CD4-positive, alpha-beta T cell (primary cell): ENCODE measurements at regions not wholly inside any gene's neighbourhood (a gene's known extent, or its start where the extent isn't known, plus 50 kb on each side); places are given as distances from the start of the nearest gene placed in this dataset.

ENCODE experiments used
- ATAC-seq: fragments of 200-7000 bp; cut with Tn5 transposase; one replicate; pipeline ENCODE4 v1.10.0; 2022; ENCODE audit warnings: mild to moderate bottlenecking; ENCODE audit not compliant: poor library complexity
- CTCF ChIA-PET: fragments of 350-600 bp; sonication (Branson Sonifier 250); formaldehyde crosslinking; loops from one replicate; lab custom pipeline; 2021; ENCODE audit warnings: antibody characterized with exemption, inconsistent platforms; lab: Charles Lee
- POLR2A ChIA-PET: fragments of 350-600 bp; sonication (Branson Sonifier 250); formaldehyde crosslinking; loops from one replicate; lab custom pipeline; 2021; ENCODE audit warnings: antibody characterized with exemption, inconsistent platforms; lab: Charles Lee
- DNase-seq, 14 experiments: peaks; one replicate each; pipeline ENCODE4 v3.0.0-alpha.2; 2013 to 2020; ENCODE audit warnings: mixed read lengths in 2 of 14
- H3K27ac ChIP-seq, 2 donors: one replicate each; pipeline versions ENCODE4 v1.5.1 to v1.7.0; 2013; ENCODE audit warnings: low read length in 2 of 2, low read depth in 1 of 2, mild to moderate bottlenecking in 1 of 2
- H3K27me3 ChIP-seq, 2 experiments: 1 replicate in 1 of 2; 2 replicates in 1 of 2; pipeline versions ENCODE4 v1.6.1 to v1.7.0; 2013; ENCODE audit warnings: low read length in 2 of 2, control low read depth in 1 of 2, mild to moderate bottlenecking in 1 of 2, moderate library complexity in 1 of 2; ENCODE audit not compliant: insufficient read depth in 2 of 2, control insufficient read depth in 1 of 2
- H3K36me3 ChIP-seq: one replicate; pipeline ENCODE4 v1.6.1; 2013; ENCODE audit warnings: low read length, control low read depth; ENCODE audit not compliant: insufficient read depth
- H3K4me1 ChIP-seq: one replicate; pipeline ENCODE4 v1.6.1; 2013; ENCODE audit warnings: low read length, control low read depth; ENCODE audit not compliant: insufficient read depth
- H3K4me3 ChIP-seq: one replicate; pipeline ENCODE4 v1.5.1; 2013; ENCODE audit warnings: mild to moderate bottlenecking, low read length, moderate library complexity
- H3K9me3 ChIP-seq, 2 experiments: 1 replicate in 1 of 2; 2 replicates in 1 of 2; pipeline versions ENCODE4 v1.6.1 to v1.7.0; 2013; ENCODE audit warnings: low read length in 2 of 2, mild to moderate bottlenecking in 2 of 2, control low read depth in 1 of 2, moderate library complexity in 1 of 2; ENCODE audit not compliant: control insufficient read depth in 1 of 2, insufficient read depth in 1 of 2
- H3K27ac Mint-ChIP-seq: one replicate; pipeline ENCODE4 v1.8.0; 2020; ENCODE audit warnings: mixed read lengths
- H3K27me3 Mint-ChIP-seq: one replicate; pipeline ENCODE4 v1.8.0; 2021; ENCODE audit warnings: mixed read lengths
- H3K36me3 Mint-ChIP-seq: one replicate; pipeline ENCODE4 v1.8.0; 2021; ENCODE audit warnings: low read depth, mixed read lengths
- H3K4me1 Mint-ChIP-seq: one replicate; pipeline ENCODE4 v1.8.0; 2021; ENCODE audit warnings: low read depth, mixed read lengths
- H3K4me3 Mint-ChIP-seq: one replicate; pipeline ENCODE4 v1.8.0; 2020; ENCODE audit warnings: mild to moderate bottlenecking, mixed read lengths
- H3K9me3 Mint-ChIP-seq: one replicate; pipeline ENCODE4 v1.8.0; 2020; ENCODE audit warnings: mixed read lengths
- CTCF ChIP-seq: fragments of 200-600 bp; IDR thresholded peaks from one replicate; pipeline ENCODE4 v1.8.0; 2022; ENCODE audit warnings: antibody characterized with exemption, mild to moderate bottlenecking
- intact Hi-C, 2 experiments: fragments of 100-400 bp; cut with DNase I in 1 of 2; cut with micrococcal nuclease in 1 of 2; formaldehyde crosslinking; loops; one replicate each; pipeline versions ENCODE4 v1.15.1 to v1.9.0; 2023 to 2025; cut with DNase I, micrococcal nuclease

GRCh38 chr12:104896710-104897109 lies 61.4 kb downstream of the SLC41A2 start:
- Mint-ChIP-seq H3K27me3 (no peaks in the 10 kb centered on the region), H3K4me3 (no peak overlapping the region), H3K36me3 (no peaks in the 10 kb centered on the region), H3K4me1 (no peaks in the 10 kb centered on the region), H3K9me3 (peaks cover 6% of the 10 kb centered on the region), H3K27ac (no peak overlapping the region)
- DNase-seq (no peak), ATAC-seq (no peak)
- H3K9me3 ChIP-seq, result peaks cover 0 to 3% of the 10 kb centered on the region in 2 experiments
- intact Hi-C loops, result no loop called here
- no peaks in the 10 kb centered on the region for H3K27me3 ChIP-seq
- ChIA-PET POLR2A (no interaction called here), CTCF (no interaction called here)
- no peaks in the 10 kb centered on the region for H3K36me3 ChIP-seq
- no peak overlapping the region for H3K4me3 ChIP-seq
- H3K27ac ChIP-seq, result no peak overlapping the region
- H3K4me1 ChIP-seq, result no peaks in the 10 kb centered on the region
- TF ChIP-seq CTCF, result no peak

- Mint-ChIP-seq H3K27ac (no peak overlapping the region), H3K4me1 (no peaks in the 10 kb centered on the region), H3K36me3 (no peaks in the 10 kb centered on the region), H3K4me3 (no peak overlapping the region), H3K9me3 (peaks cover 6% of the 10 kb centered on the region), H3K27me3 (no peaks in the 10 kb centered on the region)
- no peak overlapping the region for H3K27ac ChIP-seq
- intact Hi-C loops, result no loop called here
- H3K36me3 ChIP-seq, result no peaks in the 10 kb centered on the region
- H3K27me3 ChIP-seq, result no peaks in the 10 kb centered on the region
- H3K4me1 ChIP-seq, result no peaks in the 10 kb centered on the region
- POLR2A ChIA-PET, result no interaction called here
- ATAC-seq (no peak), DNase-seq (no peak)
- TF ChIP-seq CTCF, result no peak
- H3K9me3 ChIP-seq, result peaks cover 0 to 3% of the 10 kb centered on the region in 2 experiments
- CTCF ChIA-PET, result no interaction called here
- H3K4me3 ChIP-seq, result no peak overlapping the region
Observed at GRCh38 chr12:104896146-104896545, 61.9 kb downstream of the SLC41A2 start.

- H3K27ac ChIP-seq, result no peak overlapping the region
- POLR2A ChIA-PET, result no interaction called here
- no peaks in the 10 kb centered on the region for H3K27me3 Mint-ChIP-seq
- H3K9me3 ChIP-seq, result peaks cover 0 to 3% of the 10 kb centered on the region in 2 experiments
- no peak overlapping the region for H3K4me3 Mint-ChIP-seq
- H3K27ac Mint-ChIP-seq, result no peak overlapping the region
- CTCF ChIA-PET, result no interaction called here
- TF ChIP-seq CTCF, result no peak
- H3K4me3 ChIP-seq, result no peak overlapping the region
- H3K36me3 ChIP-seq, result no peaks in the 10 kb centered on the region
- DNase-seq (no peak), ATAC-seq (no peak)
- H3K9me3 Mint-ChIP-seq, result peaks cover 6% of the 10 kb centered on the region
- no peaks in the 10 kb centered on the region for H3K4me1 Mint-ChIP-seq
- H3K36me3 Mint-ChIP-seq, result no peaks in the 10 kb centered on the region
- no peaks in the 10 kb centered on the region for H3K4me1 ChIP-seq
- no peaks in the 10 kb centered on the region for H3K27me3 ChIP-seq
- intact Hi-C loops, result no loop called here
Observed at GRCh38 chr12:104895415-104895814, 62.7 kb downstream of the SLC41A2 start.
